ENCODE measurements at regions not wholly inside any gene's neighbourhood (a gene's known extent, or its start where the extent isn't known, plus 50 kb on each side); places are given as distances from the start of the nearest gene placed in this dataset.
"Not testable (repeated sequence)": the region's sequence is repeated elsewhere in the genome, so short reads cannot be mapped to it uniquely, and the experiment has no call there.

DNA sequence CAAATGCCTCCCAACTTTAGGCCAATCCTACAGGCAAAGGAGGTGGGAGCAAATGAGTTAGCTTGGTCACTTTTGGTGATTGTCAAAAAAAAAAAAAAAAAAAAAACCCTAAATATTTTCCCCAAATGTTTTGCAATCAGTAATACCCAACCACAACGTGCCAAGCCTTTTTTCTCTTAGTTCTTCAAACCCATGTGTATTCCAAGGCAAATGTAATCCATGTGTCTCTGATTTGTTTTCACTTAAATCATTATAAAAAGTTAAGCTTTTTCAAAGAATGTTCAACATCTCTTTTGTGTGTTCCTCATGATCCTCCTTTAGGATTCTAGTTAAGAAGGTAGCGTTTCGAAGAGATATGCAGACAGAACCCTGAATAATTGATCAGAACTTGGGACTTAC lies 328.4 kb downstream of the PAPSS1 start:
- DNase-seq (ENCODE audit: low read depth in 2 of 3, low spot score in 1 of 3) = no peak

DNA sequence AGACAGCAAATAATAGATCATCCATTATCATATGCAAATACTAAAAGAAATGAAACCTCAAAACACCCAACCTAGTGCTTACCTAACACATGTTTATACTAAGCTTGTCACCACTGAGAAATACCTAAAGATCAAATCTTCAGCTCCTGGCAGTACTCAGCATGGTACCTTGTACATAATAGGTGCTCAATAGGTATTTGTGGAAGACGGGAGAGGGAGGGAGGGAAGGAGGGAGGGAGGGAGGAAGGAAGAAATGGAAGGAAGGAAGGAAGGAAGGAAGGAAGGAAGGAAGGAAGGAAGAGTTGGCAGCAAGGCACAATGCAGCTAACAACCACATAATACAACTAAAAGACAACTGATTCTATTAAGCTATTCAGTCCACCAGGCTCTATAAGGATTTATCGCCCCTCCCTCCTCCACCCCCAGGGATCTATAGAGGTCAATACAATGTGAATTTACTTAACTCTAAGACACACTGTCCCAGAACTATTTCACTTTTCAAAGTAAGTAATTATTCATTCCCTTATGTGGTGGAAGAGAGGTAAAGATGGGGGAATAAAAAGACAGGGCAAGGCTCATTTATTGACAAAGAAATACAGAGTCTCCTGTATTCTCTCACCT lies 328.9 kb downstream of the PAPSS1 start:
- no peak for DNase-seq (ENCODE audit: low read depth in 2 of 3, low spot score in 1 of 3)

DNA sequence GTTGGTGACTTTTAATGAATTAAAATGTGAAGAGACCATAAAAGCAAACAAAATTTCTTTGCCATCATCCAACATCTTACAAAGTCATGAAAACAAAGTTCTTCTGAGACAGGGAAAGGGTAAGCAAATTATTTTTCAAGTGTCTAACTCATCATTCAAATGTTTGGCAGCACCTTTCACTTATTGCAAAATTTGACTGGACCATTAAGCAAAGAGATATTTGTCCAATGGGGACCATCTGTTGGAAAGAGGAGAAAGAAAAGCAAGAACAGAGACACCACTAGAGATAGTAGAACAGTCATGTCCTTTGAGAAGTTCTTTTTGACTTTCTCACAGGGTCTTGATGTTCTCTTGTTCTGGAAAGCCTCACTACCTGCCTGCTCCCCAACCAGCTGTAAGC lies 330.1 kb downstream of the PAPSS1 start:
- DNase-seq (ENCODE audit: low read depth in 2 of 3, low spot score in 1 of 3) = no peak

GRCh38 chr4:107388736-107389274 lies 331.2 kb downstream of the PAPSS1 start:
- DNase-seq (ENCODE audit: low read depth in 2 of 3, low spot score in 1 of 3) = no peak

- DNase-seq (ENCODE audit: low read depth in 2 of 3, low spot score in 1 of 3) = no peak
Observed at GRCh38 chr4:107380836-107381438, 339.1 kb downstream of the PAPSS1 start.

DNA sequence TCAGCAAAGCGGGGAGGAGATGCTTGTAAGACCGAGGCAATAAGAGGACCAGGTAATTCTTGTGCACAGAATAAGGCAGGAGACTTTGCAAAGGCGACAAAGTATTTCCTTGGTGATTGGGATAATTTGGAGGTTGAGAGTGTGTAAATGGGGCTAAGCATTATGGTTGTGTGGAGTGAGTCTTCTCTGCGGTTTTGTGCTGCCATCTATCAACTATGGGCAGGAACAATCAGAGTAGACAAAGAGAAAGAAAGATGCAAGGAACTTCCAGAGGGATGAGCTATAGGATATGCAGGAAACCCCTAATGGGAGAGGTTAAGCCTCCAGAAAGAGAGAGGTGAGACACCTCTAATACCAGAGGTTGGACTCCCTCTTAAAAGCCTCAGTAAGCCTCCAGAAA lies 339.8 kb downstream of the PAPSS1 start:
- no peak for DNase-seq (ENCODE audit: low read depth in 2 of 3, low spot score in 1 of 3)

DNA sequence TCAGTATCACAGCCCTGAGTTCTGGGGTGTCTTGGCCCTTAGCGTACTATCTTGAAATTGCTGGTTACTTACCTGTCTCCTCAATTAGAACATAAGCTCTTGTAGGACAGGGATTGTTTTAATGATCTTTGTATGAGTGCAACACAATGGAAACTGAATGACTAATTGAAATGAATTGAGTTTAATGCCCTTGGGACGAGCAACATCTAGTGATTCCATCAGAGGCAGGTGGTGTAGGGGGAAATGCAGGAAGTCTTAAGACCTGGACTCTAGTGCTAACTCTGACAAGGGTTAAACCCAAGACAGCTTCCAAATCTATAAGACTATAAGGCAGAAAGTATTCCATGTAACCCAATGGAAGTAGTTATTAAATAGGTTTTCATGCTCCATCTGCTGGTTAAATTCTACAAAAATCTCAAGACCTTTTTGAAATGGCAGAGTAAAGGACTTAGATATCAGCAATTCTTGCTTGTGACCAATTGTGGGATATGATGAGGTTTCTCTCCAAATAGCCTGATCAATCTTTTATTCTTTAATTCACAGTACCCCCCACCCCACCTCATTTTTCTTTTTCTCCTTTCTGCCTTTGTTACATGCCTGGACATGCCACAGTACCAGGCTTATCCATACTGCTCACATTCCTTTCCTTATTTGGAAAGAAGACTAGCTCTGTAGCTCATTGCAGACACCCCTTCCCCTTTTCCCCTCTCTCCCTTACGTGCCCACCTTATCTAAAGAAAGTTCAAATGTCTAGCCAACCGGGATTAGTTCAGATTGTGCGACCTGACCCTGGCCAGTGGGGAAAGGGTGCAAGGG lies 340.8 kb downstream of the PAPSS1 start:
- DNase-seq (ENCODE audit: low read depth in 2 of 3, low spot score in 1 of 3) = no peak

DNA sequence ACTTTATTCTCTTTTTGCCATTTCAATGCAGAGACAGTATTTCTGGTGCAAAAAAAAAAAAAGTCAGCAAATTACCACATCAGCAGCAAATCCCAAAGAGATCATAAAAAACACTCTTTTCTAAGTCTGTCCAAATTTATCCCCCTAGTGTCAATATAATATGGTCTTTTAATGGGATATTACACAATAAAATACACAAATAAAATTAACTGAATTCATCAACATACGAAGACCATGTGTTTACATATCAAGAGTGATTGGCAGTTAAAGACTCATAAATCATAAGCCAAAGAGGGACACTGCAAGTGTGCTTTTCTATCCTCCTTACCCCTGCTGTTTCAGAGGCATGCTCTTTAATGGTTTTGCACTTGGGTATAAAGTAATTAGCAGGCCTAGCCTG lies 340.2 kb upstream of the DKK2 start:
- no peak for DNase-seq (ENCODE audit: low read depth in 2 of 3, low spot score in 1 of 3)

DNA sequence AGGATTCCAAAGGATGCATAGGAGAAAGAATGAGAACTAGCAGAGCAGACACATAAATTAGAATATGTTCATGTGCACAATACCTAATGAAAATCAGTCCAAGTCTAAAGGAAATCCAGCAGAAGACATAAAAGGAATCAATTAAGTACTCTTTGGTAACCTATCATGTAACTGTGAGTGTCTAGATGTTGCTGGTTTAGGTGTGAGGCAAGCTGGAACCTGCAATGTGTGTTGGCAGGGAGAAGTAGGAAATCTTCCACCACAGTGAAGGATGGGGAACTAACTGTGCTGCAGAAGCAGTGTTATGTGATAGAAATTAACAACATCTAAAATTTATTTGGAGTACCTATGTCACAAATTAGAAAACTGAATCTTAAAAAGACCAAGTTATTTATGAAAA lies 330.8 kb upstream of the DKK2 start:
- DNase-seq (ENCODE audit: low read depth in 2 of 3, low spot score in 1 of 3) = no peak

- DNase-seq (ENCODE audit: low read depth in 2 of 3, low spot score in 1 of 3) = no peak
Observed at GRCh38 chr4:107366016-107366735, 330.1 kb upstream of the DKK2 start.

- no peak for DNase-seq (ENCODE audit: low read depth in 2 of 3, low spot score in 1 of 3)
Observed at GRCh38 chr4:107363125-107363524, 327.0 kb upstream of the DKK2 start.

GRCh38 chr4:107359208-107359607 lies 323.1 kb upstream of the DKK2 start:
- DNase-seq (ENCODE audit: low read depth in 2 of 3, low spot score in 1 of 3) = no peak

DNA sequence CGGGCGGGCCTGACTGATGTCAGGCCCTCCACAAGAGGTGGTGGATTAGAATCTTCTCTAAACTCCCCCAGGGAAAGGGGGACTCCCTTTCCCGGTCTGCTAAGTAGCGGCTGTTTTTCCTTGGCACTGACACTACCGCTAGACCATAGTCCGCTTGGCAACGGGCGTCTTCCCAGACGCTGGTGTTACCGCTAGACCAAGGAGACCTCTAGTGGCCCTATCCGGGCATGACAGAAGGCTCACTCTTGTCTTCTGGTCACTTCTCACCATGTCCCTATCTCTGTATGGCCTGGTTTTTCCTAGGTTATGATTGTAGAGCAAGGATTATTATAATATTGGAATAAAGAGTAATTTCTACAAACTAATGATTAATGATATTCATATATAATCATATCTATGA lies 318.2 kb upstream of the DKK2 start:
- not testable (repeated sequence) for DNase-seq (ENCODE audit: low read depth in 2 of 3, low spot score in 1 of 3)

GRCh38 chr4:107351196-107351595 lies 315.1 kb upstream of the DKK2 start:
- no peak for DNase-seq (ENCODE audit: low read depth in 2 of 3, low spot score in 1 of 3)

DNA sequence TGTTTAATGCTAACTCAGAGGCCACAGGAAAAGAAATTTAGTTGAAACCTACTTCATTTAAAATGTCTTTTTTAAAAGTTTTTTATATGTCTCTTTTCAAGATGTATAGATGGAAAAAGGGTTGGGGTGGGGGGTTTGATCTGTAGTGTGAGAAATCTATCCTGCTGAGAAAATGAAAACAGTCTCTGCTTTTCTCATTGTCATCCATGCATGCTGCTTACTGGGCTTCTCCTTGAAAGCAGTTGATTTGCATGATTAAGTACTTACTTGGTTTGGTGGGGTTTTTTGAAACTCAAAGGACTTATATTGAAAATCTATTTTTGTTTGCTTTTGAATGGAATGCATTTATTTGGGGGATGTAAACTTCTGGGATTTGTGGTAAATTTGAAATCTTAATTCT lies 313.6 kb upstream of the DKK2 start:
- no peak for DNase-seq (ENCODE audit: low read depth in 2 of 3, low spot score in 1 of 3)

DNA sequence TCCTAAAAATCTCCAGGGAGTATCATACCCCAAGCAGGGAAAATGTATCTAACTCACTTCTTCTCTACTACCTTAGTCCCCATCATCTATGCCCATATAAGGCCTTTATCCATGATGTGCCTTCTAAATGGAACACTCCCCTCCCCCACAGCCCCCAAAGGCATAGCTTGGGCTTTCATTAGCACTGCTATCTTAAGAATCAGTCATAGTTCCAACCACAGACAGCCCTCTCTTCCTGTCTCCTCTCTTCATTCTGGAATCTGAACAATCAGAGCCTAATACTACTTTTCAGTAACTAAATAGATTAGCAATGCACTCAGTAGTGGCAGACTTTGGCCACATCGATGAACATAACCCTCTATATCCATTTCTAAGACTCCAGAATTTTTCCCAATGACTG lies 313.2 kb upstream of the DKK2 start:
- DNase-seq (ENCODE audit: low read depth in 2 of 3, low spot score in 1 of 3) = no peak

- no peak for DNase-seq (ENCODE audit: low read depth in 2 of 3, low spot score in 1 of 3)
Observed at GRCh38 chr4:107348188-107349050, 312.3 kb upstream of the DKK2 start.

DNA sequence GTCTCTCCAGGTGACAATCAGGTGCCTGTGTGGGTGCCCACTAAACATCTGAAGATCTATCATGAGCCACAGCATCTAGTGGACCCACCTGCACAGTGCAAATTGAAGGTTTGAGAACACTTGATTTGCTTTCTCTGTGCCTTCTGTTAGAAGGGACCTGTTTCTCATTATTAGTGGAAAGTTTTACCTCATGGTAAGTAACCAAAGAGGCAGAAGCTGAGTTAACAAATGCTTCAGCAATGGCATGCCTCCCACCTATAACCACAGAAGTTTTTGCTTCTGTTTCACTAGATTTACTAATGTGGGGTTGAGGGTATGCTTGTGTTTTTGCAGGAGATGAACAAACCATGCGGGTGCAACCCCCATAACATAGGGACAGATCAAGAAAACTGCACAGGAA lies 297.4 kb upstream of the DKK2 start:
- no peak for DNase-seq (ENCODE audit: low read depth in 2 of 3, low spot score in 1 of 3)

DNA sequence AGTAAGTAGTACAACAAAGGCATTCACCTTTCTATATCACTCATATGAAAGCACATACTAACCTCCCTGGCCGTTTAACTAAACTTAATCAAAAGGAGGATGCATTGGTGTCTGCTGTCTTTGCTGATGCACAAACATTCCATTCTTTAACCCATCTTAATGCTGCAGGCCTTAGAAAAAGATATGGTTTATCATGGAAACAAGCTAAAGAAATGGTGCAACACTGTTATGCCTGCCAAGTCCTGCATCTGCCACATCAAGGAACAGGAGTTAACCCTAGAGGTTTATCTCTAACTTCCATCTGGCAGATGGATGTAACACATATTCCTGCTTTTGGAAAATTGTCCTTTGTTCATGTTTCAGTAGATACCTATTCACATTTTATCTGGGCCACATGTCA lies 296.5 kb upstream of the DKK2 start:
- not testable (repeated sequence) for DNase-seq (ENCODE audit: low read depth in 2 of 3, low spot score in 1 of 3)

GRCh38 chr4:107330916-107331315 lies 294.8 kb upstream of the DKK2 start:
- no peak for DNase-seq (ENCODE audit: low read depth in 2 of 3, low spot score in 1 of 3)

- no peak for DNase-seq (ENCODE audit: low read depth in 2 of 3, low spot score in 1 of 3)
Observed at GRCh38 chr4:107319386-107319785, 283.3 kb upstream of the DKK2 start.
